ENCODE measurements at regions not wholly inside any gene's neighbourhood (a gene's known extent, or its start where the extent isn't known, plus 50 kb on each side); places are given as distances from the start of the nearest gene placed in this dataset.
A peak's percentile ranks its signal among the peaks of the same experiment; 100 is the strongest.
"Not testable (repeated sequence)": the region's sequence is repeated elsewhere in the genome, so short reads cannot be mapped to it uniquely, and the experiment has no call there.

DNA sequence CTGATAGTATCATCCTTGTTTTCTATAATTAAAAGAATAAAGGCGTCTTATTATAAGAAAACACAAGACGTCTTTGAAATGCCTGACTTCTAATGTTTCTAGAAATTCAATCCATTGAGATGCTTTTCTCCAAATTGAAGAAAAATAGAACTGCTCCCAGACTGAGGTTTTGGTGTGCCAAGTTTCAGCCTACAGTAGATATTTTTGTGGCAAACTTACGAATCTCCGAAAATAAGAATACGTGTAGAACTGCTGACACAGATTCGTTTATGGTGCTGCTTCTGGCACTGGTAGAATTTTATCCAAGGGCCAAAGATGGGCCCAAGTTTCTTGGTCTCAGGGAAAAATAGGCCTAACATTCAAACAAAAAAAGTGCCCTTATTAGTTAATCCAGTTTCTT, 554.5 kb upstream of the NR5A2 start:
- H3K4me3 Mint-ChIP-seq = no peak overlapping the region
- no peaks in the 10 kb centered on the region for H3K27me3 Mint-ChIP-seq (ENCODE audit: low read depth)
- no peaks in the 10 kb centered on the region for H3K36me3 Mint-ChIP-seq (ENCODE audit: low read depth)
- H3K27ac Mint-ChIP-seq = peak overlapping the region; percentile 9 to 89 (median 60)
- H3K4me1 Mint-ChIP-seq = no peaks in the 10 kb centered on the region
- no peaks in the 10 kb centered on the region for H3K9me3 Mint-ChIP-seq
- TF ChIP-seq, protein P1, sequence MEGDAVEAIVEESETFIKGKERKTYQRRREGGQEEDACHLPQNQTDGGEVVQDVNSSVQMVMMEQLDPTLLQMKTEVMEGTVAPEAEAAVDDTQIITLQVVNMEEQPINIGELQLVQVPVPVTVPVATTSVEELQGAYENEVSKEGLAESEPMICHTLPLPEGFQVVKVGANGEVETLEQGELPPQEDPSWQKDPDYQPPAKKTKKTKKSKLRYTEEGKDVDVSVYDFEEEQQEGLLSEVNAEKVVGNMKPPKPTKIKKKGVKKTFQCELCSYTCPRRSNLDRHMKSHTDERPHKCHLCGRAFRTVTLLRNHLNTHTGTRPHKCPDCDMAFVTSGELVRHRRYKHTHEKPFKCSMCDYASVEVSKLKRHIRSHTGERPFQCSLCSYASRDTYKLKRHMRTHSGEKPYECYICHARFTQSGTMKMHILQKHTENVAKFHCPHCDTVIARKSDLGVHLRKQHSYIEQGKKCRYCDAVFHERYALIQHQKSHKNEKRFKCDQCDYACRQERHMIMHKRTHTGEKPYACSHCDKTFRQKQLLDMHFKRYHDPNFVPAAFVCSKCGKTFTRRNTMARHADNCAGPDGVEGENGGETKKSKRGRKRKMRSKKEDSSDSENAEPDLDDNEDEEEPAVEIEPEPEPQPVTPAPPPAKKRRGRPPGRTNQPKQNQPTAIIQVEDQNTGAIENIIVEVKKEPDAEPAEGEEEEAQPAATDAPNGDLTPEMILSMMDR (IDR thresholded peaks at IDR 0.05; ENCODE audit: unreplicated experiment in 3 of 3) = no peak

DNA sequence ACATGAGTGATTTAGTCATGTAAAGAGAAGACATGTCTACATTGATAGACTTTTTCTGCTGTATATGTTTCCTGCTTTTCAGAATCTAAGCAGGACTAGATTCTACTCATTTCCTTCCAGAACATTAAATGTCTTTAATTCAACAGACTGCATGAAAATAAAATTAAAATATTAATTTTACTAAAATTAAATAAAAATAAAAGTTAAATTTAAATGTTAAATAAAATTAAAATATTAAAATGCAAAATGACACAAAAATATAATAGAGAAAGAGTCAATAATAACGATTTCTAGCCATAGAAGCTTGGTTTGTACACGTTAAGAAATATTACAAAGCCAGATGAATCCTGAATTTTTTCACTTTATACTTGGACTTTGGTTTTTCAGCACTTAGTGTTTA, 552.8 kb upstream of the NR5A2 start:
- no peaks in the 10 kb centered on the region for H3K4me1 Mint-ChIP-seq
- TF ChIP-seq, protein P1 (IDR thresholded peaks at IDR 0.05; ENCODE audit: unreplicated experiment in 3 of 3) = no peak
- no peak overlapping the region for H3K27ac Mint-ChIP-seq
- H3K9me3 Mint-ChIP-seq = no peaks in the 10 kb centered on the region
- H3K36me3 Mint-ChIP-seq (ENCODE audit: low read depth) = no peaks in the 10 kb centered on the region
- H3K4me3 Mint-ChIP-seq = no peak overlapping the region
- H3K27me3 Mint-ChIP-seq (ENCODE audit: low read depth) = no peaks in the 10 kb centered on the region

DNA sequence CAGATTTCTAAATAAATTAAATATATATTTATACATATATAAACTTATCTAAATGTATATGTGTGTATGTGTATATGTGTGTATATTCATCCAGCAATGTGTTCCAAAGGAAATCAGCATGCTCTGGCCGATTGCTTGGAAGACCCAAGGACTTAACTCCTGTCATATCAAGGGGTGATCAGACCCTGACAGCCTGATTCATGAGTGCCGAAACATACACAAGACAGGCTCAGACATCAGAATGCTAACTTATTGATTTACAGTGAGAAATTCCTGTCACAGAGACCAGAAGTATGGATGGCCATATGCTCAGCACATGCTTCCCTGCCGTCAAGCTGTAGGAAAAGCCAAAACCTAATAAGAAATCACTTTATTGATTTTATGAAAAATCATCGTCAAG, 545.1 kb upstream of the NR5A2 start:
- Mint-ChIP-seq H3K27ac (no peak overlapping the region), H3K4me1 (no peaks in the 10 kb centered on the region), H3K4me3 (no peak overlapping the region), H3K36me3 (ENCODE audit: low read depth) (no peaks in the 10 kb centered on the region), H3K9me3 (no peaks in the 10 kb centered on the region), H3K27me3 (ENCODE audit: low read depth) (no peaks in the 10 kb centered on the region)
- TF ChIP-seq, protein P1 (IDR thresholded peaks at IDR 0.05; ENCODE audit: unreplicated experiment in 3 of 3) = no peak

DNA sequence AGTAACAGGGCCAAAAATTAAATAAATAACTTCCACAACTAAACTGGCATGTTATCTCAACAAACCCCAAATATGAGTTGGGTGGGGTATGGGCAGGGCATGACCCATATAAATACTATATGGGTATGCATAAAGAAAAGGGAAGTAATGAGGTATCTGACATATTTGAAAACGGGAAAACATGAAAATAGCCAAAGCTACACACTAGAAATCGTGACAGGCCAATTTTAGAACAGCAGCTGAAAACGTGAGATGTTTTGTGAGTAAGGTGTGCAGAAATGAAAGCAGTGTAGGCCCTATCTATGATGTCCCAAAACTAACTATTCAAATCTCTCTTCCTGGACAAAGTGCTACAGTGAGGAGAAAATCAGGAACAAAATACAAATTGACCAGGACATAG, 537.9 kb upstream of the NR5A2 start:
- Mint-ChIP-seq H3K27ac (no peak overlapping the region), H3K27me3 (ENCODE audit: low read depth) (no peaks in the 10 kb centered on the region), H3K4me3 (no peak overlapping the region), H3K9me3 (peaks cover 6% of the 10 kb centered on the region), H3K36me3 (ENCODE audit: low read depth) (no peaks in the 10 kb centered on the region), H3K4me1 (peaks cover 6% of the 10 kb centered on the region)
- TF ChIP-seq, protein P1 (IDR thresholded peaks at IDR 0.05; ENCODE audit: unreplicated experiment in 3 of 3) = no peak

DNA sequence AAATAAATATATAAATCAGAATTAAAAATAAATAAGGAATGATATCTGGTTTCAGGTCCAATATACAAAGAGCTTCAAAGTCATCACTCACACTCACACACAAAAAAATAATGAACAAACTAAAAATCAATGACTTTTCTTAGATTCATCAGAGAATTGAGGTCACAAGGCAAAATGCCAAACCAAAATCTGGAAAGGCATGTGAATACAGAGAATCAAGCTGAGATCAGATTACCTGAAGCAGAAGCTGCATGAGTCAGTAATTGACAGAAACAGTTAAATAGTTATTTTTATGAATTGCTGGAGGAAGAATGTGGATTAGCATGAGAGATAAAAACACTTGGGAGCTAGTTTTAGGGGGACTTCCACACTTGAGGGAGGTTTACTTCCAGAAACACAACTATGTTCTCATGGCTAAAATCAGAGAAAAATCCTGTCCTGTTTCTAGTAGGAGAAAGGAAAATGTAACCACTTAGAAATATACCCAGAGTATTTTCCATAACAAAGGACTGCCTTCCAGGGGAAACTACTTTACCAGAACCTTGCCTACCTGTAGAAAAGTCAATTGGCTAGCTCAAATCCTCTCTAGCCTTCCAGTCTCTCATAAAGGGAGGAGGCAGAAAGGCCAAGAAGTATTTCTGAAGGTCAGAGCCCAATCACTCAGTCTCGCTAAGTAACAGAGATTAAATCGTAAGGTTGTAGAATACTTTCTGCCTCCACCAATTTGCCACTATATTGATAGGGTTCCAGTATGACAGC, 536.6 kb upstream of the NR5A2 start:
- Mint-ChIP-seq H3K9me3 (peaks cover 16% of the 10 kb centered on the region), H3K4me3 (no peak overlapping the region), H3K36me3 (ENCODE audit: low read depth) (no peaks in the 10 kb centered on the region), H3K4me1 (peaks cover 6% of the 10 kb centered on the region), H3K27ac (peak overlapping the region in 2 of 3 experiments; percentile 42), H3K27me3 (ENCODE audit: low read depth) (no peaks in the 10 kb centered on the region)
- TF ChIP-seq, protein P1 (IDR thresholded peaks at IDR 0.05; ENCODE audit: unreplicated experiment in 3 of 3) = no peak

DNA sequence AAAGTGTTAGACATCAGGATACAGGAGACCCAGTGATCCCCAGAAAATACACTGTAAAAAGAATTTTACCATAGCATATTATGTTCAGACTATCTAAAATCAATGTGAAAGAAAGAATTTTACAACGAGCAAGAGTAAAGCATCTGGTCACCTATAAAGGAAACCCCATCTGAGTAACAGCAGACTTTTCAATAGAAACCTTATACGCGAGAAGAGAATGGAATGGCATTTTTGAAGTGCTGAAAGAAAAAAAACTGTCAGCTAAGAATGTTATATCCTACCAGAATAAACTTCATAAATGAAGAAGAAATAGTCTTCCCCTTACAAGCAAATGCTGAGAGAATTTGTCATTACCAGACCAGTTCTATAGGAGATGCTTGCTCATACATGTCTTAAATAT, 532.1 kb upstream of the NR5A2 start:
- no peak overlapping the region for H3K27ac Mint-ChIP-seq
- H3K27me3 Mint-ChIP-seq (ENCODE audit: low read depth) = no peaks in the 10 kb centered on the region
- H3K36me3 Mint-ChIP-seq (ENCODE audit: low read depth) = no peaks in the 10 kb centered on the region
- peaks cover 6% of the 10 kb centered on the region for H3K4me1 Mint-ChIP-seq
- H3K9me3 Mint-ChIP-seq = peaks cover 31% of the 10 kb centered on the region
- TF ChIP-seq, protein P1 (IDR thresholded peaks at IDR 0.05; ENCODE audit: unreplicated experiment in 3 of 3) = no peak
- no peak overlapping the region for H3K4me3 Mint-ChIP-seq

DNA sequence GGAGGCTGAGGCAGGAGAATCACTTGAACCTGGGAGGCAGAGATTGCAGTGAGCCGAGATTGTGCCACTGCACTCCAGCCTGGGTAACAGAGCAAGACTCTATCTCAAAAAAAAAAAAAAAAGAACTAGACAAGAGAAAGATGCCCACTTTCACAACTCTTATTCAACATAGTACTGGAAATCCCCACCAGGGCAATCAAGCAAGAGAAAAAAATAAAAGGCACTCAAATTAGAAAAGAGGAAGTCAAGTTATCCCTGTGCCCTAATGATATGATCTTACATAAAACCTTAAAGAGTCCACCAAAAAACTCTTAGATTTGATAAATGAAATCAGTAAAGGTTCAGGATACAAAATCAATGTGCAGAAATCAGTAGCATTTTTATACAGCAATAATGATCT, 528.7 kb upstream of the NR5A2 start:
- H3K27ac Mint-ChIP-seq; H3K4me3 Mint-ChIP-seq; H3K4me1 Mint-ChIP-seq; H3K27me3 Mint-ChIP-seq (ENCODE audit: low read depth); H3K36me3 Mint-ChIP-seq (ENCODE audit: low read depth): not testable (repeated sequence)
- H3K9me3 Mint-ChIP-seq = peaks cover 30% of the 10 kb centered on the region
